GM12878 (cell line): ENCODE measurements at regions not wholly inside any gene's neighbourhood (a gene's known extent, or its start where the extent isn't known, plus 50 kb on each side); places are given as distances from the start of the nearest gene placed in this dataset.

Experiments
- ATAC-seq: fragments of 200-7000 bp; cut with Tn5 transposase; 3 replicates; pipeline ENCODE4 v1.9.1; 2020; ENCODE audit warnings: mild to moderate bottlenecking, moderate library complexity
- BruUV-seq: library from RNA; stranded (reverse); fragments of 400-500 nt; replicated peaks from 2 replicates; lab custom pipeline; 2021; lab: Mats Ljungman, UMichigan
- CTCF ChIA-PET: fragments of 300-600 bp; sonication (Branson Sonifier 250); formaldehyde crosslinking; extraction: SDS; loops from one replicate; lab custom pipeline; 2021; ENCODE audit warnings: inconsistent platforms; lab: Yijun Ruan, JAX
- POLR2A ChIA-PET: fragments of 350-600 bp; formaldehyde crosslinking; extraction: SDS; loops from one replicate; lab custom pipeline; 2021; ENCODE audit warnings: inconsistent platforms; lab: Charles Lee
- RAD21 ChIA-PET: fragments of 300-600 bp; sonication (Branson Sonifier 250); formaldehyde crosslinking; loops from one replicate; lab custom pipeline; 2023; ENCODE audit warnings: antibody characterized with exemption; ENCODE audit not compliant: unreplicated experiment; lab: Charles Lee
- SMC1A ChIA-PET: fragments of 300-600 bp; sonication (Branson Sonifier 250); formaldehyde crosslinking; loops from one replicate; lab custom pipeline; 2023; ENCODE audit not compliant: unreplicated experiment, uncharacterized antibody; lab: Charles Lee
- DNase-seq: peaks from one replicate; pipeline ENCODE4 v3.0.0-alpha.2; 2011; ENCODE audit warnings: low read depth, low spot score
- FAIRE-seq: peaks from 3 replicates; lab custom pipeline; 2011; peaks lifted over from hg19 to GRCh38; lab: Jason Lieb, UNC
- H2AFZ ChIP-seq: 2 replicates; pipeline ENCODE4 v1.6.0; 2011; ENCODE audit warnings: low read depth, low read length, control low read depth; ENCODE audit not compliant: control insufficient read depth
- H3K27ac ChIP-seq: 2 replicates; pipeline ENCODE4 v1.5.1; 2011; ENCODE audit warnings: control low read depth; ENCODE audit not compliant: control insufficient read depth, insufficient read depth
- H3K27me3 ChIP-seq, 2 experiments: replicated peaks in 1 of 2; 2 replicates each; pipeline versions ENCODE4 v1.6.0 to v1.6.1; 2011; ENCODE audit warnings: low read length in 1 of 2; ENCODE audit not compliant: control insufficient read depth in 2 of 2, insufficient read depth in 2 of 2
- H3K36me3 ChIP-seq, 2 experiments: 2 replicates each; pipeline ENCODE4 v1.5.1; 2011; ENCODE audit warnings: low read length in 1 of 2; ENCODE audit not compliant: control insufficient read depth in 2 of 2, insufficient read depth in 2 of 2
- H3K4me1 ChIP-seq: 2 replicates; pipeline ENCODE4 v1.6.1; 2011; ENCODE audit warnings: mild to moderate bottlenecking, low read length, moderate library complexity, mixed read lengths; ENCODE audit not compliant: control insufficient read depth, insufficient read depth
- H3K4me2 ChIP-seq: 2 replicates; pipeline ENCODE4 v1.6.0; 2011; ENCODE audit warnings: control low read depth; ENCODE audit not compliant: control insufficient read depth, insufficient read depth
- H3K4me3 ChIP-seq: fragments of 200-600 bp; sonication (generic); 2 replicates; pipeline ENCODE4 v1.5.1; 2016
- H3K79me2 ChIP-seq: 2 replicates; pipeline ENCODE4 v1.6.0; 2011; ENCODE audit warnings: low read length; ENCODE audit not compliant: control insufficient read depth, insufficient read depth
- H3K9ac ChIP-seq: 2 replicates; pipeline ENCODE4 v1.8.0; 2011; ENCODE audit warnings: low read length, control low read depth, mixed read lengths; ENCODE audit not compliant: control insufficient read depth, insufficient read depth
- H3K9me3 ChIP-seq: replicated peaks from 3 replicates; pipeline ENCODE4 v1.5.1; 2011; ENCODE audit warnings: mild to moderate bottlenecking, low read length; ENCODE audit not compliant: control insufficient read depth, insufficient read depth
- H4K20me1 ChIP-seq: 2 replicates; pipeline ENCODE4 v1.6.0; 2011; ENCODE audit not compliant: control insufficient read depth, insufficient read depth
- EED ChIP-seq: sonication (generic); IDR thresholded peaks from 2 replicates; pipeline ENCODE4 v1.6.1; 2016; ENCODE audit warnings: antibody characterized with exemption, low read depth
- FOXM1 ChIP-seq: IDR thresholded peaks from 2 replicates; pipeline ENCODE4 v1.6.1; 2012; ENCODE audit warnings: low read depth, mild to moderate bottlenecking, inconsistent platforms, low read length, moderate library complexity
- JUNB ChIP-seq: IDR thresholded peaks from 2 replicates; pipeline ENCODE4 v1.6.1; 2016; ENCODE audit warnings: antibody characterized with exemption, mild to moderate bottlenecking
- LARP7 ChIP-seq: fragments of 450-650 bp; IDR thresholded peaks from 2 replicates; pipeline ENCODE4 v1.6.1; 2017; ENCODE audit warnings: mild to moderate bottlenecking
- MYC ChIP-seq: IDR thresholded peaks from 2 replicates; pipeline ENCODE4 v1.6.1; 2011; ENCODE audit warnings: mild to moderate bottlenecking, low read length, moderate library complexity, inconsistent platforms; ENCODE audit not compliant: insufficient read depth, insufficient replicate concordance, insufficient read length, severe bottlenecking
- NRF1 ChIP-seq: conservative IDR thresholded peaks from 2 replicates; pipeline ENCODE4 v1.6.1; 2011; ENCODE audit warnings: mild to moderate bottlenecking, low read depth, low read length, improper control_type of control experiment
- POLR2A ChIP-seq: IDR thresholded peaks from 2 replicates; pipeline ENCODE4 v1.6.1; 2011; ENCODE audit warnings: low read depth, mild to moderate bottlenecking, low read length
- POLR2AphosphoS5 ChIP-seq: IDR thresholded peaks from 2 replicates; pipeline ENCODE4 v1.6.1; 2011; ENCODE audit warnings: mild to moderate bottlenecking, low read length, inconsistent platforms
- SMAD5 ChIP-seq: IDR thresholded peaks from 2 replicates; pipeline ENCODE4 v1.6.1; 2016; ENCODE audit warnings: antibody characterized with exemption, low read depth
- SREBF1 ChIP-seq: IDR thresholded peaks from 2 replicates; pipeline ENCODE4 v1.6.1; 2012; ENCODE audit warnings: mild to moderate bottlenecking, low read length
- STAT1 ChIP-seq: fragments of 450-650 bp; conservative IDR thresholded peaks from 2 replicates; pipeline ENCODE4 v1.6.1; 2014; ENCODE audit warnings: antibody characterized with exemption, mild to moderate bottlenecking
- TAF1 ChIP-seq: IDR thresholded peaks from 2 replicates; pipeline ENCODE4 v1.6.1; 2011; ENCODE audit warnings: mild to moderate bottlenecking, low read depth, low read length, borderline replicate concordance
- TCF3 ChIP-seq: IDR thresholded peaks from 2 replicates; pipeline ENCODE4 v1.6.1; 2012; ENCODE audit warnings: low read depth, mild to moderate bottlenecking, low read length, borderline replicate concordance; ENCODE audit not compliant: insufficient read depth
- in situ Hi-C: fragments of 300-500 bp; cut with MboI; formaldehyde crosslinking; loops from 9 replicates; pipeline ENCODE4 v1.14.3; 2018; ENCODE audit warnings: mixed read lengths
- intact Hi-C: fragments of 100-400 bp; cut with micrococcal nuclease; formaldehyde crosslinking; loops from one replicate; pipeline ENCODE4 v1.14.2; 2022; ENCODE audit not compliant: unreplicated experiment

GRCh38 chr16:27665881-27666280 lies 115.9 kb downstream of the KATNIP start:
- POLR2A ChIA-PET = no interaction called here
- no peaks in the 10 kb centered on the region for H4K20me1 ChIP-seq
- FAIRE-seq (no peak), ATAC-seq (no peak), DNase-seq (no peak)
- no peak overlapping the region for H3K4me3 ChIP-seq
- H3K36me3 ChIP-seq = no peaks in the 10 kb centered on the region; a peak in 1 of 4 replicates
- RAD21 ChIA-PET = no interaction called here
- in situ Hi-C loops = no loop called here
- H3K79me2 ChIP-seq = no peaks in the 10 kb centered on the region
- no peak overlapping the region for H3K27ac ChIP-seq
- H3K27me3 ChIP-seq = no peaks in the 10 kb centered on the region
- TF ChIP-seq STAT1 (no peak), POLR2AphosphoS5 (no peak), MYC (no peak), TCF3 (no peak), NRF1 (no peak), SMAD5 (no peak), EED (no peak), TAF1 (no peak), JUNB (no peak), POLR2A (no peak), LARP7 (no peak), SREBF1 (no peak), FOXM1 (no peak)
- no peak overlapping the region for H3K4me2 ChIP-seq
- H3K9me3 ChIP-seq = no peaks in the 10 kb centered on the region
- no peak overlapping the region for H2AFZ ChIP-seq
- SMC1A ChIA-PET = no interaction called here
- H3K4me1 ChIP-seq = no peaks in the 10 kb centered on the region
- H3K9ac ChIP-seq = no peak overlapping the region
- CTCF ChIA-PET = no interaction called here
- no TSS peak for BruUV-seq
- intact Hi-C loops = no loop called here
